GM23248 (cell line): ENCODE measurements at regions not wholly inside any gene's neighbourhood (a gene's known extent, or its start where the extent isn't known, plus 50 kb on each side); places are given as distances from the start of the nearest gene placed in this dataset.

Experiments
- EZH2 ChIP-seq: fragments of 200-600 bp; sonication (generic); IDR thresholded peaks from 2 replicates; pipeline ENCODE4 v1.6.1; 2018; ENCODE audit warnings: antibody characterized with exemption, mild to moderate bottlenecking; ENCODE audit not compliant: insufficient read depth, poor library complexity, severe bottlenecking
- EZH2phosphoT487 ChIP-seq: fragments of 200-600 bp; sonication (generic); IDR thresholded peaks from 2 replicates; pipeline ENCODE4 v1.6.1; 2018; ENCODE audit warnings: antibody characterized with exemption, moderate library complexity, mild to moderate bottlenecking, low read depth; ENCODE audit not compliant: insufficient read depth

- no peak for TF ChIP-seq EZH2
- no peak for TF ChIP-seq EZH2phosphoT487
These were observed 764.3 kb downstream of the MTRR start for GRCh38 chr5:8633259-8633658.
